ENCODE measurements at regions not wholly inside any gene's neighbourhood (a gene's known extent, or its start where the extent isn't known, plus 50 kb on each side); places are given as distances from the start of the nearest gene placed in this dataset.
A peak's percentile ranks its signal among the peaks of the same experiment; 100 is the strongest.

- in situ Hi-C loops (cut with HindIII; ENCODE audit: low pct_unique_long_range_greater_than_20kb, low sequenced_read_pairs), result no loop called here
- no peak for TF ChIP-seq CTCF (IDR thresholded peaks at IDR 0.05)
- TF ChIP-seq REST (IDR thresholded peaks at IDR 0.05; ENCODE audit: insufficient read depth in 1 of 2, low read depth in 2 of 2, low read length in 1 of 2), result no peak
- no peak for TF ChIP-seq POLR2AphosphoS5 (IDR thresholded peaks at IDR 0.05; ENCODE audit: low read depth, low read length)
- TF ChIP-seq TCF7L2 (IDR thresholded peaks at IDR 0.05; ENCODE audit: low read depth, low read length), result no peak
- no peak for TF ChIP-seq SIN3A (IDR thresholded peaks at IDR 0.05; ENCODE audit: borderline replicate concordance, insufficient read depth, low read depth, low read length)
- DNase-seq (ENCODE audit: low read depth, low spot score) (no peak), ATAC-seq (no peak)
- Histone ChIP-seq H3K4me1 (ENCODE audit: control insufficient read depth, insufficient read depth, low read length) (no peaks in the 10 kb centered on the region), H3K27ac (ENCODE audit: low read length) (no peak overlapping the region), H3K27me3 (ENCODE audit: control insufficient read depth, insufficient read depth, low read length) (no peaks in the 10 kb centered on the region), H3K36me3 (ENCODE audit: control insufficient read depth, insufficient read depth, low read length) (no peaks in the 10 kb centered on the region), H3K9me3 (ENCODE audit: control insufficient read depth, insufficient read depth, low read depth, low read length) (no peaks in the 10 kb centered on the region), H3K4me3 (ENCODE audit: low read depth in 2 of 2, low read length in 2 of 2) (no peak overlapping the region)
- ChIA-PET CTCF (no interaction called here), POLR2A (no interaction called here)
- intact Hi-C loops (cut with micrococcal nuclease; ENCODE audit: unreplicated experiment), result loop anchor here (10.0 kb wide), 1 partner anchor 831 kb away; no protein-coding TSS in a partner anchor
- no TSS peak for BruUV-seq (replicated peaks)
Observed at GRCh38 chr2:147083664-147084063, 761.2 kb upstream of the ACVR2A start.

GRCh38 chr2:147082850-147083522, 761.8 kb upstream of the ACVR2A start:
- ChIA-PET POLR2A (no interaction called here), CTCF (no interaction called here)
- H3K4me3 ChIP-seq (ENCODE audit: low read depth in 2 of 2, low read length in 2 of 2), result no peak overlapping the region
- in situ Hi-C loops (cut with HindIII; ENCODE audit: low pct_unique_long_range_greater_than_20kb, low sequenced_read_pairs) (no loop called here), intact Hi-C loops (cut with micrococcal nuclease; ENCODE audit: unreplicated experiment) (loop anchor here (10.0 kb wide), 1 partner anchor 832 kb away; no protein-coding TSS in a partner anchor)
- ATAC-seq, result no peak
- H3K4me1 ChIP-seq (ENCODE audit: control insufficient read depth, insufficient read depth, low read length), result no peaks in the 10 kb centered on the region
- BruUV-seq (replicated peaks), result no TSS peak
- H3K9me3 ChIP-seq (ENCODE audit: control insufficient read depth, insufficient read depth, low read depth, low read length), result no peaks in the 10 kb centered on the region
- no peaks in the 10 kb centered on the region for H3K27me3 ChIP-seq (ENCODE audit: control insufficient read depth, insufficient read depth, low read length)
- no peak overlapping the region for H3K27ac ChIP-seq (ENCODE audit: low read length)
- no peaks in the 10 kb centered on the region for H3K36me3 ChIP-seq (ENCODE audit: control insufficient read depth, insufficient read depth, low read length)
- peak; percentile 50 for DNase-seq (ENCODE audit: low read depth, low spot score)
- peak; percentile 77 for TF ChIP-seq CTCF (IDR thresholded peaks at IDR 0.05)
- TF ChIP-seq REST (IDR thresholded peaks at IDR 0.05; ENCODE audit: insufficient read depth in 1 of 2, low read depth in 2 of 2, low read length in 1 of 2), result no peak
